ENCODE measurements at regions not wholly inside any gene's neighbourhood (a gene's known extent, or its start where the extent isn't known, plus 50 kb on each side); places are given as distances from the start of the nearest gene placed in this dataset.

DNA sequence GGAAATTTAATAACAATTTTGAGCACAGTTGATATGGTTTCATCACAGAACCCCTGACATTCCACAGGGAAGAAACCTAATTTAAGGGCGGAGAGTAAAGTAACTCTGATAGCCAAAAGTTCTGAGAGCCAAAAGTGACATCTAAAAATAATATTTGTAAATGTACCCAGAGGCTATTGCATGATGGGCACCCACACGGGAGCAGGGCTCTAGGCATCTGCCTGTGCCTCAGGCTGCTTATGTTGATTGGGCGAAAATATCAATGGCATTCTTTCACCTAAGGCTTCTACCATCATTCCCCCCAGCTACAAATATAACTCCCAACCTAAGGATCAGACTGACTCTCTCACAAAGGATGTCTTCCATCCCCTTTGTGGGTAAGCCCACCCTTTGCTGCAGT is 54.1 kb upstream of the PTPRM start:
- no peak overlapping the region for H3K4me2 ChIP-seq (ENCODE audit: control insufficient read depth, insufficient read depth)
- in situ Hi-C loops (cut with MboI) = no loop called here
- H3K27me3 ChIP-seq (replicated peaks in 1 of 2; ENCODE audit: control insufficient read depth in 2 of 2, insufficient read depth in 2 of 2, low read length in 1 of 2) = no peaks in the 10 kb centered on the region
- POLR2A ChIA-PET = no interaction called here
- no peak overlapping the region for H2AFZ ChIP-seq (ENCODE audit: control insufficient read depth, low read depth, low read length)
- no peak for TF ChIP-seq LARP7 (IDR thresholded peaks at IDR 0.05)
- TF ChIP-seq HSF1 (IDR thresholded peaks at IDR 0.05; ENCODE audit: low read depth, low read length) = no peak
- no peak for TF ChIP-seq WRNIP1 (IDR thresholded peaks at IDR 0.05; ENCODE audit: borderline replicate concordance, low read depth, low read length)
- no peak for TF ChIP-seq IRF4 (IDR thresholded peaks at IDR 0.05; ENCODE audit: low read depth, low read length)
- no peak for TF ChIP-seq MTA2 (IDR thresholded peaks at IDR 0.05; ENCODE audit: low read depth)
- no peak for TF ChIP-seq NBN (IDR thresholded peaks at IDR 0.05)
- TF ChIP-seq CBX5 (IDR thresholded peaks at IDR 0.05; ENCODE audit: low read depth) = no peak
- TF ChIP-seq MEF2B (IDR thresholded peaks at IDR 0.05; ENCODE audit: partially characterized antibody, poor library complexity, severe bottlenecking) = no peak
- TF ChIP-seq RUNX3 (IDR thresholded peaks at IDR 0.05; ENCODE audit: low read length) = no peak
- no peak for TF ChIP-seq ZNF622 (IDR thresholded peaks at IDR 0.05)
- TF ChIP-seq CREB1 (IDR thresholded peaks at IDR 0.05; ENCODE audit: low read depth) = no peak
- TF ChIP-seq ZBTB11 (CRISPR knock-in tag; IDR thresholded peaks at IDR 0.05) = no peak
- no peak for TF ChIP-seq ESRRA (IDR thresholded peaks at IDR 0.05; ENCODE audit: low read length)
- TF ChIP-seq EP300 (IDR thresholded peaks at IDR 0.05; ENCODE audit: borderline replicate concordance in 1 of 2, control insufficient read depth in 1 of 2, low read depth in 2 of 2, low read length in 2 of 2) = no peak
- TF ChIP-seq ZZZ3 (IDR thresholded peaks at IDR 0.05; ENCODE audit: control insufficient read depth, insufficient read length, low read depth) = no peak
- no peak for TF ChIP-seq NFIC (IDR thresholded peaks at IDR 0.05; ENCODE audit: low read depth, low read length)
- H3K4me1 ChIP-seq (ENCODE audit: control insufficient read depth, insufficient read depth, low read length) = no peaks in the 10 kb centered on the region
- SMC1A ChIA-PET (ENCODE audit: uncharacterized antibody, unreplicated experiment) = no interaction called here
- no peak overlapping the region for H3K4me3 ChIP-seq
- H4K20me1 ChIP-seq (ENCODE audit: control insufficient read depth, insufficient read depth) = no peaks in the 10 kb centered on the region
- WGBS (ENCODE audit: insufficient coverage, insufficient replicate concordance, low lambda C conversion rate, missing lambda C conversion rate) = 2% methylated on average over 3 of the region's 3 CpGs
- no peak overlapping the region for H3K9ac ChIP-seq (ENCODE audit: control insufficient read depth, insufficient read depth, low read length)
- FAIRE-seq (no peak), ATAC-seq (no peak), DNase-seq (ENCODE audit: low read depth, low spot score) (no peak)
- RAD21 ChIA-PET (ENCODE audit: unreplicated experiment) = no interaction called here
- CTCF ChIA-PET = no interaction called here
- no peaks in the 10 kb centered on the region for H3K79me2 ChIP-seq (ENCODE audit: control insufficient read depth, insufficient read depth, low read length)
- no peaks in the 10 kb centered on the region for H3K36me3 ChIP-seq (ENCODE audit: control insufficient read depth in 2 of 2, insufficient read depth in 2 of 2, low read length in 1 of 2)
- no peak overlapping the region for H3K27ac ChIP-seq (ENCODE audit: control insufficient read depth, insufficient read depth)
- BruUV-seq (replicated peaks) = no TSS peak
- H3K9me3 ChIP-seq (replicated peaks; ENCODE audit: control insufficient read depth, insufficient read depth, low read length) = no peaks in the 10 kb centered on the region
- intact Hi-C loops (cut with micrococcal nuclease; ENCODE audit: unreplicated experiment) = no loop called here
